ENCODE measurements at regions not wholly inside any gene's neighbourhood (a gene's known extent, or its start where the extent isn't known, plus 50 kb on each side); places are given as distances from the start of the nearest gene placed in this dataset.
A peak's percentile ranks its signal among the peaks of the same experiment; 100 is the strongest.

- TF ChIP-seq GATA2 (IDR thresholded peaks at IDR 0.05; ENCODE audit: low read depth, low read length) (0 out of 2 replicates have a peak, but pooled peaks have one; percentile 42), GATA3 (IDR thresholded peaks at IDR 0.05; ENCODE audit: low read depth, low read length) (no peak)
These were observed 60.4 kb downstream of the KCNRG start for GRCh38 chr13:50075619-50076097.

Measured in SH-SY5Y (cell line).